ENCODE measurements at regions not wholly inside any gene's neighbourhood (a gene's known extent, or its start where the extent isn't known, plus 50 kb on each side); places are given as distances from the start of the nearest gene placed in this dataset.
"Not testable (repeated sequence)": the region's sequence is repeated elsewhere in the genome, so short reads cannot be mapped to it uniquely, and the experiment has no call there.

DNA sequence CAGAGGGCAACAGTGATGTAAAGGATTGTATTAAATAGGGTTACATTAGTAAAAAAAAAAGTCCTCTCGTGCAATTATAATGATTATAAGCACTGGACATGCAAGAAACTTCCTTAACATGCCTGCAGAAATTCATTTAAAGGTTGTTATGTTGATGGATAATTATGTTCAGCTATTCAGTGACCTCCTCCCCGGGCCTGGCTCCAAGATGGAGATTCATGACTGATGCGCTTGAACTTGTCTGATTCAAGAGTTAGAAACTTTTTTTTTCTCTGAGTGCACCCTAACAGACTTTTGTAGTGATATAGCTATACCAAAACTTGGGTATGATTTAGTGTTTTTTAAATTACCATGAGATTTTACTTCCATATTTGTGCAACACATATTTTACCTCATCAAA is 1170.0 kb upstream of the CITED2 start:
- no peak for DNase-seq

DNA sequence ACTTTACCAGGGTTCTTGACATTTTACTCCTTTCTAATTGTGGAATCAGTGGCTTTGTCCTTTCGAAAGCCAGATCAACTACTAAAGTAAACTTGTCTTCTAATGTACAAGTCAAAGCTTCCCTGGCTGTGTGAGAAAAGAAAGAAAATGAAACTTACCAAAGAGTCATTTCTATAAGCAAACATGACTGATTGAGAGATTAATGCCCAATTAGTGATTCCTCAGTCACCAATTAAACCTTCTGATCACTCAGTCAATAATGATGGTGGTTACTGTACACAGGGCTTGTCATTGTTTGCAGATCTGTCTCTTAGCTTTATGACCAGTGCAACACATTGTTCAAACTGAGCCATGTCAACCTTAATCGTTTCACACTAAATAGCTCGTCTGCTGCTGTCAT is 1168.4 kb upstream of the CITED2 start:
- no peak for DNase-seq

DNA sequence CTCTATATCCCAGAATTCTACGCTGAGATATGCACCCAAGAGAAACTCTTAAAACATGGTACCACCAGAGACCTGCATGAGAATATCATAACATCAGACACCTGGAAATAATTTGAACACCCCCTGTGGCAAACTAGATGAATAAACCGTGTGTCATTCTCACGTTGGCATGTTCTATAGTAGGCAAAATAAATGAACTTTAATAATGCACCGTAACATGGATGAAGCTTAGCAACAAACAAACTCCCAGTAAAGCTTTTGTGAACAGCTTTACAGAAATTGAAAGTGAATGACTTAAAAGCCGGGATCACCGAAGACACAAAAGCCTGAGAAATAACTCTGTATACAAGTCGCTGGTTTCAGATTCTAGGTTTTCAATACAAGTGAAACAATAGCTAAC is 1166.8 kb upstream of the CITED2 start:
- DNase-seq, result no peak

DNA sequence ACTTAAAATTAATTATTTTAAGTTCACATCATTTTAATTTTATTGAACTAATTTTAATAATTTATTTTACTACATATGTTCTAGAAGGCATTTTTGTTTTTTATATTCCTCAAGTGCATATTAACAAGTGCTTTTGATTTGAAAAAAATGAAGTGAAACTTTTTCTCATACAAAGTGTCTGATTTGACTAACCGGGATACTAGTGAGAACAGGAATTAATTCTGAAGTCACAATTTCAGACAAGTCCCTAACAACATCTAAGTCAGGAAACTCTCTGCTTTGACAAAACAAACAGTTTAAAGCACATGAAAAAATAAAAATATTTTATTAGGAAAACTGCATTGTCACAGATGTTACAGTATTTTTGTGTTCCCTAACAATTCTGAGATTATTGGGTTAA is 1166.3 kb upstream of the CITED2 start:
- DNase-seq, result no peak

DNA sequence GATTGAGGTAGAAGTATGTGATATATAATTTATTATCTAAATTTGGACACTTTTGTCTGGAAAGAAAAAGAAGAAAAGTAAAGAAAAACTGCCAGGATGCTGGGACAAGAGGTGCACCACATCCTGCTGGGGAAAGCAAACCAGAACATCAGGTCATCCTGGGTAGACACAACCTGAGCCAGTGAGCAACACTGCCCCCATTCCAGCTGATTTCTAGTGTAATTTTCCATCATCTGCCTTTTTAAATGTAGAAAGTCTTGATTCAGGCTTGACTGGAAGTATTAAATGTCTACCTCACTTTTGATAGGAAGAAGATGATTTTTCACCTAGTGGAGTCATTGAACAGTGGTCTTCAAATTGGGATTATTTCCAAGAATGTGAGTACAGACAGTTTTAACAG is 1164.5 kb upstream of the CITED2 start:
- no peak for DNase-seq

DNA sequence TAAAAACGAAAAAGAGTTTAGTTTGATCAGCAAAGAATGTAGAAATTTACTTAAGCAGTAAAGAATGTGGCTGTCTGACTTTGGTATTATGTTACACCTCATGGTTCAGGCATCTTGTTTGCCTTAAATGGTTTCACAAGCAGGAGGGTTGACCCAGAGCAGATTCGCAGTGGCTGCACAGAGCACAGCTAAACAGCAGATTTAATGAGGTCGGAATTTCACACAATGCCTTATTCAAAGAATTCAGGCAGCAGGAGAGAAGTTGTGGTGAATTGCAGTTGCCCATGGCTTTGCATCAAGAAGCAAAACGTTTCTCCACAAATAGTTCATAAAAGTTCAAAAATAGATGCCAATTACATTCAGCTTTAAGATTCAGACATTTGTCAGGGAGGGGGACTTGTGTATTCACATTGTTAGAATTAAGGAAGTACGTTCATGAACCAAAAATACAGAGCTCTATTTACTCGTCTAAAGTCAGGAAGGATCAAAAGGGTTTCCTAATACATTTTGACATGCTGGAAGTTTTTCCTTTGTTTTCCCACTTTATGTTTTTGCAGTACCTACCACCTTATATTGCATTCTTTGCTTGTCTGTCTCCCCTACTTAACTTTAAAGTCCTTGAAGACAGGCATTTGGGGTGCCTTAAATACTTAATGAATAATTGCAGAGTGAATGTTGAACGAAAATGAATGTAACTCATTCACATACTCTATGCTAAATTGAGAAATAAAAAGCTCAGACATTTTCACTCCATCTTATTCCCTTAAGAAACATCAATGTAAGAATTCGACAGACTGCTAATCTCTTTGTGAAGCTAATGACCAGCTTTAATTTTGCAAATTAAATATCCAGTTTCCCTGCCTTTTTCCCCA is 1163.6 kb upstream of the CITED2 start:
- DNase-seq, result no peak

DNA sequence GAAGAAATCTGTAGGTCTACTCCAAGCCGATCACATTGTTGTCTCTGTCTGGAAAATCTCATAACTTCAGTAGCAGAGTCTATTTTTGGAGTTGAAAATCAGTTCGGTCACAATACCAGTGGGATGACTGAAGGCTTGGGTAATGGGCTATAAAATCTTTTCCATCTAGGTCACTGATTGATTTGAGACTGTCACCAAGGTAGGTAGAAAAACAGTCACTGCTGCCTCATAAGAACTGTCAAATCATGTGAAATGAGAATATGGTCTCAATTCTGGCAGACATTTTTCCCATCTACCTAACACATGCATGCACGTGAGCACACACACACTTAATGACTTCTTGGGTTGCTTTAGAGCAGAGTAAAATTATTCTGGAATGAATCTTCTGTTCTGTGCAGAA is 1162.8 kb upstream of the CITED2 start:
- no peak for DNase-seq

DNA sequence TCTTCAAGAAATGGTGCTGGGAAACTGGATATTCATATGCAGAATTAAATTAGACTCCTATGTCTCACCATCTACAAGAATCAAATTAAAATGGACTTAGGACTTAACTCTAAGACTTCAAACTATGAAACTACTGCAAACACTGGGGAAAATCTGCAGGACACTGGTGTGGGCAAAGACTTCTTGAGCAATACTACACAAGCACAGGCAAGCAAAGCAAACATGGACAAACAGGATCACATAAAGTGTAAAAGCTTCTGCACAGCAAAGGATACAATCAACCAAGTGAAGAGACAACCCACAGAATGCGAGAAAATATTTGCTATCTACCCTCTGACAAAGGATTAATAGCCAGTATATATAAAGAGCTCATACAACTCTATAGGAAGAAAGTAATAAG is 1161.1 kb upstream of the CITED2 start:
- DNase-seq, result no peak

DNA sequence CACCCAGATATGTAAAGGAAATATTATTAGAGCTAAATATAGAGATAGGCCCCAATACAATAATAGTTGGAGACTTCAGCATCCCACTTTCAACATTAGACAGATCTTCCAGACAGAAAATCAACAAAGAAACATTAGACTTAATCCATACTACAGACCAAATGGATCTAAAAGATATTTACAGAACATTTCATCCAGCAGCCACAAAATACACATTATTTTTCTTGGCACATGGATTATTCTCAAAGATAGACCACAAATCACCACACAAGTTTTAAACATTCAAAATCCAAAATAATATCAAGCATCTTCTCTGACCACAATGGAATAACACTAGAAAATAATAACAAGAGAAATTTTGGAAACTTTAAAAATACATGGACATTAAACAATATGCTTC is 1159.1 kb upstream of the CITED2 start:
- DNase-seq, result no peak

DNA sequence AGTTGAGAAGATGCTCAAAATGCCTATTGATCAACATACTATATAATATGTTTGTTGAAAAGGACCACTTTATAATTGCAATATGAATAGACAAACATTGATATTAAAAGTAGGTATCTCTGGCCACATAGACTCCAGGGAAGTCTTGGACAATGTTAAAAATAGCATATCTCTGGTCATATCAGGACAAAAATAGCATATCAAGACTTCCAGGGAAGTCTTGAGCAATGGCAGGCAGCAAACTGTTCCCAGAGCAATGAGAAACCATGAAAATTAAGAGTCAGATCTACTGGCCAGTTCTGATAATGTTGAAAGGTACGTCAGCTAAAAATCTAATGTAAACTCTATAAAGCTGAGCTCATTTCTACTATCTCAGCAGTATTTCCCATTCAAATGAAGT is 1130.3 kb upstream of the CITED2 start:
- no peak for DNase-seq

DNA sequence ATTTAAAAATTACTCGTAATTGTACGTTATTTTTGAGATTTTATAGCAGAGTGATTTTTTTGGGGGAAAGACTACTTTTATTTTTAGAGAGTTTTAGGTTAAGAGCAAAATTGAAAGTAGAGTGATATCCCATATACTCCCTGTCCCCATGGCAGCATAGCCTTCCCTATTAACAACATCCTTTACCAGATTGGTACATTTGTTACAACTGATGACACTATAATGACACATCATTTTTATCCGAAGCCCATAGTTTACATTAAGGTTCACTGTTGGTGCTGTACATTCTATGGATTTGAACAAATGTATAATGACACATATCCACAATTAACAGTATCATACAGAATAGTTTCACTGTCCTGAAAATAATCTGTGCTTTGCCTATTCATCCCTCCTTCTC is 1126.4 kb upstream of the CITED2 start:
- DNase-seq, result no peak

DNA sequence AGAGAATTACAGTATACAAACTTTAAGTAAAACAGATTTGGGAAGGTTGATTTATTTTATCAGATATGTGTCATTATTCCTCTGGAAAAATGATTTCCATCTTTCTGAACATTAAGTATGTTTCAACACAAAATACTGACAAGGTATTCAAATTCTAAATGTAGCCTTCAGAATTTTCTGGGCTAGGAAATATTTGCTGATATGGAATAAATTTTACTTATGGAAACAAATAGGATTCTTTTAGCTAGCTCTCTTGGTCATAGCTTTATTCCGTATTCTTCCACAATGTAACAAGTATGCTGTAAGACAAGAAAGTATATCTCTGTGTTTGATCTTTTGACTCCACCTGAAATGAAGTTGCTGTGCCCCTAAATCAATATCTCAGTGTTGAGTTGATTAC is 1125.2 kb upstream of the CITED2 start:
- no peak for DNase-seq

DNA sequence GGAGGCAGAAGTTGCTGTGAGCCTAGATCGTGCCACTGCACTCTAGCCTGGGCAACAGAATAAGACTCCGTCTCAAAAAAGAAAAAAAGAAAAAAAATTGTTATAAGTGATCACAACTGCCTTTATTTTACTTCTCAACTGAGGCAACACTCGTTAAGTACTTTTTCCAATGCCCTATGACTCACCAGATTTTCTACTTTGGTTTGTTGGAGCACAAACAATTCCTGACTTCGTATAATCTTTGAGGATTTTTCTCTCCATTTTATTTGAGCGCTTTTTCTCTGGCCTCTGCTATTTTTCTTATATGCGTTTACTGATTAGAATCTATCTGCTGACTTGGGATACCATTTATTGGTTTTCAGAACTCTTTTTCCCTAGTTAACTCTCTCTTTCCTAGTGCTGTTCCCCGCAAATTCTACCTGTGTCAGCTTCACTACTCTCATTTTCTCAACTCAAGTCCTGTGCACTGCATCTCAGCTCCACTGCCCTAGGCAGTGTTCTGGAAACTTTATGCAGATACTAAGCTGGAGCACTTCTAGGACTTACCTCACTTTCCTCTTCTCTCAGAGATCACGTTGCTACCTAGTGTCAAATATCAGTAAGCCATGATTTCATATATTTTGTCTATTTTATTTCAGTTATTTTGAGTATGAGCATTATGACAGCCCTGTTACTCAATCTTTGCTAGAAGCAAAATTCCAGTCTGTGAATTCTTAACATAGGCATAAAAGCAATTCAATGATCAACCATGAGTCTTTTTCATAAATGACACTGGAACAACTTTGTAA is 1120.1 kb upstream of the CITED2 start:
- DNase-seq, result no peak

DNA sequence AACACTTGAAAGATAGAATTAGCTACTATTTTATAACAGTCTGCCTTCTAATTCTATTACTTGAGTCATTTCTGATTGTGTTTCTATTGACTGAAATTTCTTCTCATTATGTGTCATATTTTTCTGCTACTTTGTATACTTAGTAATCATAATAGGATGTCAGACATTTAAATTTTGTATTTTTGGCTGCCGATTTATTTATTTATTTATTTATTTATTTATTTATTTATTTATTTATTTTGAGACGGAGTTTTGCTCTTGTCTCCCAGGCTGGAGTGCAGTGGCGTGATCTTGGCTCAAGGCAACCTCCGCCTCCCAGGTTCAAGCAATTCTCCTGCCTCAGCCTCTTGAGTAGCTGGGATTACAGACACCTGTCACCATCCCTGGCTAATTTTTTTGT is 1119.0 kb upstream of the CITED2 start:
- DNase-seq, result not testable (repeated sequence)

DNA sequence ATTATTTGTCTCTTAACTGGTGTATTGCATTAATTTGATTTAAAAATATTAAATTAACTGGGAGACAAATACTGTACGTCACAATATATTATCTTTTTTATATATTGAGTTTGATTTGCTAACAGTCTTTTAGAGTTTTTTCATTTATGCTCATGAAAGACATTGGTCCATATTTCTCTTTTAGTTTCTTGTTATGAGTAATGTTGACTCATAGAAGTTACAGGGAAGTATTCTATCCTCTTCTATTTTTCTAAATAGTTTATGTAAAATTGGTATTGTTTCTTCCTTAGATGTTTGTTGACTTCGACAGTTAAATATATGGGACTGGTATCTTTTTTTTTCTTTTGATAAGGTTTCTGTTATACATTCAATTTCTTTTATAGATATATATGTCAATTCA is 1115.6 kb upstream of the CITED2 start:
- no peak for DNase-seq

DNA sequence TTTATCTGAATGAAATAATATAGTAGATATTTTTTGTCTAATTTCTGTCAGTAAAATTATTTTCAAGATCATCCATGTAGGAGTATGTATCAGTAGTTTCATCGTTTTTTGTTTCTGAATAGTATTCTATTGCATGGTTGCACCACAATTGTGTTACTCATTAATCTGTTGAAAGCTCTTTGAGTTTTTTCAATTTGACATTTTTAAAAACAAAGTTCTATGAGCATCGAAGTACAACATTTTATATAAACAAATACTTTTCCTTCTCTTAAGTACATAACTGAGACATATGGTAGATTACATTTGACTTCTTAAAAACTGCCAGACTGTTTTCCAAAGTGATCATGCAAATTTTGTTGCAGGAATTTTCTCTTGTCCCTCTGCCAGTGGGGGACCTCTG is 1113.1 kb upstream of the CITED2 start:
- no peak for DNase-seq

DNA sequence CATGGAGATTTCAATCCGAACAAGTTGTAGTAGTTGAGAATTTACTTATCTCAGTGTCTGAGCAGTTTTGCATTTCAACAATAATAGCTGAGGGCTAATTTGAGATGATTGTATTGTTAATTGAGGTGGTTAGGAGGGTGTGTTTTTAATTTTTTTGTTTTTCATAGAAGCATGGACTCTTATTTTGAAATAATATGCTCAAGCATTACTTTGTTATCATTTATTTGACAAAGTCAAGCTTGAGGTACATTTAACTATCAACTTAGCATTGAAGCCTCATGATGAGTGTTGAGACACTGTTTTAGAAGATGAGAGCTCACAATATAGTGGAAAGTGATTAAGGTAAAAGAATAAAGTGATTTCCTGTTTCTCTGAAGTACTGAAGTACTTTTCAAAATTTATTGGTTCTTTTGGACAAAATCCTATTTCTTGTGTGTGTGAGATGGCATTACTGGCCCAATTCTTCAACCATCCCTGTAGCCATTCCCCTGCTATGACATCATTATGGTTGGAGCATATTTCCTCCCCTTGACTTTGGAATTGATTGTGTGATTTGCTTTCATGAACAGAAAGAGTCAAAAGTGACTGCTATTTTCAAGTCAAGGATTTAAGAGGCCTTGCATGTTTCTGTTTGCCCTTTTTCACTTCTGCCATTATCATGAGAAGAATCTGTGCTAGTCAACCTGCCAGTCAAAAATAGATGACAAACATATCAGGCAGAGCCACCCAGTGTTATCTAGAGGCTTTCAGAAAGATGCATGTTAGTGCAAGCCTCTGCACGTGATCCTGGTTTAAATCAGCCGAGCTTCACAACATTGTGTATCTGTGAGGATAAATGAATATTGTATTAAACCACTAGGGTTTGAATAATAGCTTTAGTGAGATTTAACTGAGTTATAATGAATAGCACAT is 1112.3 kb upstream of the CITED2 start:
- DNase-seq, result no peak

DNA sequence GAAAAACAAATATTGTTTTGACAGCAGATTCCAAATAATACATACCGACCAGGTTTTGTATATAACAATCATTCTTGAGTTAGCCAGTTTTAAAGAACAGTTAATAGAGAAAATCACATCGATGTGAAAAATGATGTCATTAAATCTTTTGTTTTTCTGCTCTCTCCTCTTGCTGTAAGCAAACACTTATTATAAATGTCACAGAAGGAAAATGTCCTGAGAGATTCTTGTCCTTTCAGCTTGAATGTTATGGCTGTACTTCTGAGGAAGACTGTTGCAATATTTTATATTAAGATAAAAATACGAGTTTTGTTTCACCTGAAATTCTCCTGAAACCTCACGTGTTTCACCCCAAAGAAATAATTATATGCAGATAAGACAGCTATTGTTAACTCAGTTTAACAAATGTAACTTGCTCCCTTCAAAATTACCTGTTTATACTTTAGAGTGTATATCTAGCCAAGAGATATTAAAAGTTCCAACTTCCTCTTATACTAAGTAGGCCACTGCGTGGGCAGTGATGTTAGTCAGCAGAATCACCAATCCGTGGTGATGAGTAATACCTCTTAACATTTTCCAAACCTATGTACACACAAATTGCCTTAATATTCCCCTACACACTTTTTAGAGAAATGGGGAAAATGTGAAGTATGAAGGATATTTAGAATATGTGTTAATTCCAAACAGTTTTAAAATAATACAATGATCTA is 1111.4 kb upstream of the CITED2 start:
- DNase-seq, result no peak

DNA sequence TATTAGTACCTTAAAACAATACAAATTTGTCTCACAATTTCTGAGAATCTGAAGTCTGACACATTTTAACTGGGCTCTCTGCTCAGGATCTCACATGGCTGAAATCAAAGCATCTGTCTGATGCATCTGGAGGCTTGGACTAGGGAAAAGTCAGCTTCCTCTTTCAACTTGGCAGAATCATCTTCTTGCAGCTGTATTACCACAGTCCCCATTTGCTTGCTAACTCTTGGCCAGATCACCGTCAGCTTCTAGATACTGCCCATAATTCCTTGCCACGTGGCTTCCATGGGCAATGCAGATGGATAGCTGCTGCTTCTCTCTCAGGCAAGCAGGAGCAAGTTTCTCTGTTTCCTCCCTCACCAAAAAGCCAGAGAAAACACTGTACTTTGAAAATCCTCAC is 1106.4 kb upstream of the CITED2 start:
- DNase-seq, result no peak

DNA sequence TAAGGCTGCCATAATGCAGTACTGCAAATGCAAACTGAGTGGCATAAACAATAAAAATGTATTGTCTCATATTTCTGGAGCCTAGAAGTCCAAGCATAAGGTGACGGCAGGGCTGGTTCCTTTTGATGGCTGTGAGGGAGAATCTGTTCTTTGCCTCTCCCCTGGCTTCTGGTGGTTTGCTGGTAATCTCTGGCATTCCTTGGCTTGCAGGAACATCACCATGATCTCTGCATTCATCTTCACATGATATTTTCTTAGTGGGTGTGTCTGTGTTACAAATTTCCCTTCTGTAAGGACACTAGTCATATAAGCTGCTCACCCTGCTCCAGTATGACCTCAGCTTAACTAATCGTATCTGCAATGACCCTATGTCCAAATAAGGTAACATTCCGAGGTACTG is 1104.2 kb upstream of the CITED2 start:
- no peak for DNase-seq

DNA sequence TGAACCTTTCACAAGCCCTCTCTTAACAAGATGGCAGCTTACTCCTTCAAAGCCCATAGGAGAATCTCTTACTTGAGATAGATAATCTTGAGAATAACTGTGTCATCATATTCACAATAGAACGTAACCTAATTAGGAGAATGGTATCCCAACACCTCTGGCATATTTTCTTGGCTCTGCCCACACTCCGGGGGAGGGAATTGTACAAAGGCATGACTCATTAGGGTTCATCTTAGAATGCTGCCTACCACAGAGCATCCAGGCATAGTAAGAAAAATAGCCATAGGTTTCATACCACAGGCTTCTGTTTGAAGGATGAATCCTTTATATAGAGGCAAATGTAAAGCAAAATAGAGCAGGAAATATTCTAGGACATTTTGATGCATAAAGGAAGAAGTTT is 1100.6 kb upstream of the CITED2 start:
- no peak for DNase-seq

DNA sequence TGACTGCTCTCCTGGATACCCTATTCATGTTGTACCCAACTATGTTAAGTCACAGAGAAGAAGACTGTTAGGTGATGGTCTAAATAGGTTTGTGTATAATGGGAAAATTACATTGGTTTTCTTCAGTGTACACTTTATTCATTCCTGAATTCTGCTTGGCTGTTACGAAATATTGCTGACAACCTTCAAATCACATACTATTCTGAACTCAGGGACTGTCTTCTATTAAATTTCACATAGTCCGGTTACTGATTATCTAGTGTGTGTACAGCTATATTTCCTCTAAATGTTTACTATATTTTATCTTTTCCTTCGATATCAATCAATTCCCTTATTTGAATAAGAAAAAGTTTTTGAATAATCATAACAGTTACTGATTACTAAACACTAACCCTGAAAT is 1090.3 kb upstream of the CITED2 start:
- DNase-seq, result no peak

DNA sequence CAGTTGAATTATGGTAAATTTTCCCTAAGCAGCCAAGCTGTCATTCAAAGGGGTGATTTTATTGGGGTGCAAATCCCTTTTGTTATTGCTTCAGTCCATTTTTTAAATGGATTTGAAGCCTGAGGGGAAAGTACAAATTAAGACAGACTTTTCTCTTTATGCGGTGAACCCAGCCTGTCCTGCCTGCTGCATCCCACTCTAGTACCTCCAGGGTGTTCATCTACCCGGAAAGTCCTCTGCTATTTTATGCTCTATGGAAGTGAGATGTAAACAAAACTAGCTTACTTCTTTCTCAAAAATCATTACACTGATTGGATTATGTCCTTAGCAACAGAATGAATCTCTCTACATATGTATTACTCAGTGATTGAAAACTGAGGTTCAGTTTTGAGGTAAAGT is 1088.9 kb upstream of the CITED2 start:
- DNase-seq, result no peak
